ENCODE measurements at regions not wholly inside any gene's neighbourhood (a gene's known extent, or its start where the extent isn't known, plus 50 kb on each side); places are given as distances from the start of the nearest gene placed in this dataset.
"Not testable (repeated sequence)": the region's sequence is repeated elsewhere in the genome, so short reads cannot be mapped to it uniquely, and the experiment has no call there.

DNA sequence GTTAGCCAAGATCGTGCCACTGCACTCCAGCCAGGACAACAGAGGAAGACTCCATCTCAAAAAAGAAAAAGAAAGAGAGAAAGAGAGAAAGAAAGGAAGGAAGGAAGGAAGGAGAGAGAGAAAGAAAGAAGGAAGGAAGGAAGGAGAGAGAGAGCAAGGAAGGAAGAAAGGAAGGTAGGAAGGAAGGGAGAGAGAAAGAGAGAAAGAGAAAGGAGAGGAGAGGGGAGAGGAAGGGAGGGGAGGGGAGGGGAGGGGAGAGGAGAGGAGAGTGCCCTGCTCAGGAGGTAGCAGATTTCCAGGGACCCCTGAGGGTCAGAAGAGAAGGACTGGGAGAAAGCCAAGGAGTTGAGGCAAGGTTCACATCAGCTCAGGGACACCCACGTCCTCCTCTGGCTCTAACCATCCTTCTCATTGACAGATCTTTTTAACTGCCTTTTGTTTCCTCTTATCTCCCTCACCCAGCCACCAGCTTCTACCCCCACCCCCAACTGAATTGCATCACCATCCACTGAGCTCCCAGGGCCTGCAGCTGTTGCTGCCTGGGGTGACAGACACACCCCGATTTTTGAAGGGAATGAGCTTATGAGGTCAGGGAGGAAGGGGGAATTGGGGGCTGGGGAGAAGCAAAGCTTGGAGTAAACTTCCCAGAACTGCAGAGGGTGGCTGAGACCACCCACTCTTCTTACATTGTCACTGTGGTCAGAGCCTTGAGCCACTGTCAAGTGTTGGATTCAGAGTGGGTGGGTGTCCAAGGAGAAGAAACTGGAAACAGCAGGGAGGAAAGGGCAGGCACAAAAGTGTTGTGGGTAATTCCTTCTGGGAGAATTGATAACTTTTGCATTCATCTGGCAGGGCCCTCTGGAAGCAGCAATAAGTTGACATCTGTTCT is 91.6 kb downstream of the GLUL start:
- ATAC-seq (peak; percentile 81), DNase-seq (peak; percentile 70)
- intact Hi-C loops (cut with micrococcal nuclease), result loop anchor here (10.0 kb wide), 1 partner anchor 155 kb away; no protein-coding TSS in a partner anchor

DNA sequence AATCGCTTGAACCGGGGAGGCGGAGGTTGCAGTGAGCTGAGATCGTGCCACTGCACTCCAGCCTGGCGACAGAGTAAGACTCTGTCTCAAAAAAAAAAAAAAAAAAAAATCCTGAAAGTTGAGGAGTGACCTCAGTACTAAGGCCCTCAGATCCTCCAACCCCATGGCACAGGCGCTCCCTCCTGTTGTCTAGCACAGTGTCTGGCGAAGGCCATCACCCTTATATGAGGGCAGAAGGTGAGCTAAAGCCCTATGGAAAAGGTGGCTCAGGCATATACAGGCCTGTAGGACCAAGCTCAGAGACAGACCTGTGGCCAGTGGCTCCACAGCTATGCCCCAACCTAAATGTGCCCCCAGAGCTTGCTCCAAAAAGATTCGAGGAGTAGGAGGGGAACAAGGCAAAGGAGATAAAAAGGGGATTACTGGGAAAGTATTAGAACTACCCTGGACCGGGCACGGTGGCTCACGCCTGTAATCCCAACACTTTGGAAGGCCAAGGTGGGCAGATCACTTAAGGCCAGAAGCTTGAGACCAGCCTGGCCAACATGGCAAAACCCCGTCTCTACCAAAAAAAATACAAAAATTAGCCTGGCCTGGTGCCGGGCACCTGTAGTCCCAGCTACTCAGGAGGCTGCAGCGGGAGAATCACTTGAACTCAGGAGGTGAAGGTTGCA is 92.4 kb downstream of the GLUL start:
- DNase-seq; intact Hi-C loops (cut with micrococcal nuclease); ATAC-seq: not testable (repeated sequence)

DNA sequence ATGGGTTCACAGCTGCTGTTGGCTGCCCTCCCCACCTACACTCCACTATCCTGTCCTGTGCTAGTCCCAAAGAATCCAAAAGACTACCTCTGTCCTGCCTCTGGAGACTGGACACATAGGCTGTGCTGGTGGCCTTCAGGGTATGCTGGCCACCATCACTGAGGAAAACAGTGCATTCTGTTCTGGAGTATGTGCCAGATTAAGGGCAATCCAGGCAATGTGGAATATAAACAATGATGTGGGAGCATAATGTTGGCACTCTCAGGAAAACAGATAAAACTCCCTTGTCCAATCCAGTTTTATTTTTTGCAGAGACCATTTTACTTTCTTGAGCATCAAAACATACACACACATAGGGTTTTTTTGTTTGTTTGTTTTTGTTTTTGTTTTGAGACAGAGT is 94.3 kb downstream of the GLUL start:
- DNase-seq (no peak), ATAC-seq (no peak)
- intact Hi-C loops (cut with micrococcal nuclease), result no loop called here

DNA sequence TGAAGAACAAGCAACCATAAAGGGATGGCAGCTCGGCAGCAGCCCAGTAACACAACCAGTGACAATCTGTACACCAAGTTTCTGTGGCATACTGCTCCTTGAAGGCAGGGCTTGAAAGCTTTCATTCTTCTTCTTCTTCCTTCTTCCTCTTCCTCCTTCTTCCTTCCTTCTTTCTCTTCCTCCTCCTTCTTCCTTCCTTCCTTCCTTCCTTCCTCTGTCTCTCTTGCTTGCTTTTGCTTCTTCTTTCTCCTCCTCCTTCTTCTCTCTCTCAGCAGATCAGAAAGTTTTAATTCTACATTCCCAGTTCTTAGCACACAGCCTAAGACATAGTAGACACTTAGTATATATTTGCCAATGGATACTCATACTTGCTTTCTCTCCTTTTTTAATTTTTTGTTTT is 95.9 kb downstream of the GLUL start:
- intact Hi-C loops (cut with micrococcal nuclease), result no loop called here
- ATAC-seq, result no peak
- DNase-seq, result no peak

DNA sequence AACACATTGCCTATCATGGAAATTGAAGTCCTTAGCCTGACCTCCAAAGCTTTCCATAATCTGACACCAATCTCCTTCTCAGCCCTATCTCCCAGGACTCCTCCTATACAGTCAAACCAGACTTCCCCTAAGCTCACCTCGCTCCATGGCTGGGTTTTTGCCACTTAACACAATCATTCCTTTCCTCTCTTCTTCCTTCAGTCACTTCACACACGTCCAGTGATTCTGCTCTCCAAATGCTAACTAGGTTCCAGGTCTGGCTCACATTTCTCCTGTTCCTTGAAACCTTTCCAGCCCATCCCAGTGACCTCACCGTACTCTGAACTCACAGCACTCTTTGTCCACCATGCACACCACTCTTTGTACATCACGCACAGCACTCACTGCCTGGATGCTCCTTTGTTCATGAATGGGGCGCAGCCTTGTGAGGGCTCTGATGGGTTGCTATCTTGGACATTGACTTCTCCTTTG is 98.4 kb downstream of the GLUL start:
- DNase-seq (no peak), ATAC-seq (peak; percentile 59)
- intact Hi-C loops (cut with micrococcal nuclease), result no loop called here

DNA sequence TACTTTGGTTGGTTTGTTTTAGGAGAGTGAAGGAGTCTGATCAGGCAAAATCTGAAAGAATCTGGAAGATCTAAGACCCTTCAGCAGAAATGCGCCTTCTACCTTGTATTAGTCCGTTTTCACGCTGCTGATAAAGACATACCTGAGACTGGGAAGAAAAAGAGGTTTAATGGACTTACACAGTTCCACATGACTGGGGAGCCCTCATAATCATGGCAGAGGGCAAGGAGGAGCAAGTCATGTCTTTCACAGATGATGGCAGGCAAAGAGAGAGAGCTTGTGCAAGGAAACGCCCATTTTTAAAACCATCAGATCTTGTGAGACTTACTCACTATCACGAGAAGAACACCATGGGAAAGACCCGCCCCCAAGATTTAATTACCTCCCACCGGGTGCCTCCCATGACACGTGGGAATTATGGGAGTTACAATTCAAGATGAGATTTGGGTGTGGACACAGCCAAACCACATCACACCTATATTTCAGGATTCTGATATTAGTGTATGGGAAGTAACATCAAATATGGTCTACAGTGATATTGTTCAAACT is 99.3 kb downstream of the GLUL start:
- no peak for ATAC-seq
- intact Hi-C loops (cut with micrococcal nuclease), result no loop called here

DNA sequence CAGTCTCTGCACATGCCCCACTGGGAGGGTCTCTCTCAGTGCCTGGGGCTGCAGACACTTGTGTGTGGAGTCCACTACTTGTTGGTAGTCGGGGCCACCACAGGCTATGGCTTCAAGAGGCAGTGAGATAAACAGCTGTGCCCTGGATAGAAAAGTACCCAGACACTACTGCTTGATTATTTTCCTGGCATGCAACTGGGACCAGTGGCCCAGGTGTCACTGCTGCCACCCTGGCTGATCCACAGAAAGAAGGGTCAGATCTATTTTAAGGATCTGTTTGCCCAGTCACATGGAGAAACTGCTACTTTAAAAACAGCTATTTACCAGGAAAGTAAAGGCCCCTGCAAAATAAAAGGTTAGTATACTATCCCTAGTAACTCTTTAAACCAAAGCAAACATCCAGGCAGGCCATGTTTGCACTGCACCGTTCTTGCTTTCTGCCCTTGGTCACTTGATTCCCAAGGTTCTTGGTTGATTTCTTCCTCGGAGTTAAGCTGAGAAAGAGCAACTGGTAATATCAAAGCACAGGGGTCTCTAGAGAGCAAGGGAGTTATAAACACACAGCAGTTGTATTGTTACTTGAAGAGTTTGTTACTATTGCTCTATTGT is 99.9 kb downstream of the GLUL start:
- intact Hi-C loops (cut with micrococcal nuclease), result no loop called here
- DNase-seq (no peak), ATAC-seq (peak; percentile 69)

More for the DNA sequence above, 99.3 kb downstream of the GLUL start:
- DNase-seq, result no peak

DNA sequence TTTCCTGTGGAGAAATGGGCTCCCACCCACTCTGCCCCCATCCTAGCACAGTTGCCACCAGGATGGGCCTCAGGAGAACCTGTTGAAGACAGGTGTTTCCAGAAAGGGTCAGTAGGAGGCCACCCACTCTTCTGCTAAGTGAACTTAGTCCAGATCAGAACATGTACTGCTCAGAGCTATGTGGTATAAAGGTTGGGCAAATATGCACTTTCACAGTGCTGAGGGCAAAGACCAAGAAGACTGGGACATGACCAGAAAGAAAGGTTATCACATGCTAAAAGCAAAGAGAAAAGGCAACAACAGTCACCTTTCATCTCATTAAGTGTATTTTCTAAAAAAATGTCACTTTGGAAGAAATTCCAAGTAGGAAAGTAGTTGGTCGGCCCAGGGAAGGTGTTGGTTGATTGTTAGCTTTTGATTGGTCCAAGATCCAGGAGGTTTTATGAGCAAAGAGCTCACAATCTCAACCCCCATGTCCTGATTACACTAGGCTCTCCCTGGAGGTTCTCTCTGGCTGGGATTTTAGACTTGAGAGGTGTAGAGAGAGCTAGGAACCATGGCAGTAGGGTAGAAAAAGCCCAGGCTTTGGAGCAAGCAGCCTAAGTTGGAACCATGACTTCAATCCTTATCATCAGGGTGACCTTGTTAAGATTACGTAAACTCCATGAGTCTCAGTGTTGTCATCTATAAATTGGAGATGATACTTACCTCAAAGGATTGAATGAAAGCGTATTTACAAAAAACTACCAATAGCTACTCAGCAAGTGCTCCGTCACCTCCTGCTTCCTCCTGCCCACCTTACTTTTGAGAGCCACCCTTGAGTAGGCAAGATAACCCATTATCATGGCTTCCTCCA is 102.6 kb downstream of the GLUL start:
- ATAC-seq (no peak), DNase-seq (no peak)
- intact Hi-C loops (cut with micrococcal nuclease), result no loop called here

DNA sequence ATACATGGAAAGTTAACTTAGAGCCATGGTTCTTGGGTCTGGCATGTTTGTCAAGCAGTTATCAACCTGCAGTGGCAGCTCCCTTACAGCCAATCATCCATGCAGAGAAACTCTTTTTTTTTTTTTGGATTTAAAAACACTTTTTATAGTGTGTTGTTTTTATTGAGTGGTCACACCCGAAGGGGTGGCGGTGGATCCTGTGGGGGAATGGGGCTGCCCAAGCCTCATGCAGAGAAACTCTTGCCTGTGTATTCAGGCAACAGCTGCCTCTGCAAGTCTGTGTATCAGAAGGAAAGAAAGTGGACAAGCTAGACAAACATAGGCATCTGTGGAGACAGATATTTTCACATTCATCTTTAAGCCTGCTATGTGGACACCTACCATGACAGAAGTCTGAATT is 104.8 kb downstream of the GLUL start:
- no peak for ATAC-seq
- intact Hi-C loops (cut with micrococcal nuclease), result no loop called here
- no peak for DNase-seq

DNA sequence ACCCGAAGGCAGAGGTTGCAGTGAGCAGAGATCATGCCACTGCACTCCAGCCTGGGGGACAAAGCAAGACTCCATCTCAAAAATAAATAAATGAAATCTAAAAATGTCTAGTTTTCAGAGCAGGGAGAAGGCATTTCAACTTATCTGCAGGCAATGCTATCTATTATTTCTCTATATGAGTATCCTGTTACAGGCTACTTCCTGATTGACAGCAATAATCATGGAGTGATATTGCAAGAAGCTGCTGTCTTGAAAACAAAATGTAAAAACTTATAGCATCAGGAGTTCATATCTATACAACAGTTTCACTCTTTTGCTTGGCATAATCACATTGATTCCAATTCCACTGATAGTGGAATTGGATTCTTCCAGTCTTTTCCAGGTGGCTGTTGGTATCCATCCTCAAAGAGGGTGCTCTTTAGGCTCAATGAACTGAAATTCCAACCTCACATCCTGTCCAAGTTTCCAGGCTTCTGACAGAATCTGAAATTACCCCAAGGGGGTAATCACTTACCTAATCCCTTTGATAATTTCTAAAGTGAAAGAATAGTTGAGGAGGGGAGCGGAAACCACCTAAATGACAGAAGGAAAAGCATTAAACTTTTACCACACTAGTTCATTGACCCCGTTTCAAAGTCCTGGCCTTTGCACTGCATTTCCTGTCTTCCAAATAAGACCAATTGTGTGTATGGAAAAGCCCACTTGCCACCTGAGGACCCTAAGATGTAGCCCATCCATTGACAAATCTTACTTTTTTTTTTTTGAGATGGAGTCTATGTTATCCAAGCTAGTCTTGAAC is 107.6 kb downstream of the GLUL start:
- intact Hi-C loops (cut with micrococcal nuclease), result no loop called here
- ATAC-seq, result no peak
- no peak for DNase-seq

DNA sequence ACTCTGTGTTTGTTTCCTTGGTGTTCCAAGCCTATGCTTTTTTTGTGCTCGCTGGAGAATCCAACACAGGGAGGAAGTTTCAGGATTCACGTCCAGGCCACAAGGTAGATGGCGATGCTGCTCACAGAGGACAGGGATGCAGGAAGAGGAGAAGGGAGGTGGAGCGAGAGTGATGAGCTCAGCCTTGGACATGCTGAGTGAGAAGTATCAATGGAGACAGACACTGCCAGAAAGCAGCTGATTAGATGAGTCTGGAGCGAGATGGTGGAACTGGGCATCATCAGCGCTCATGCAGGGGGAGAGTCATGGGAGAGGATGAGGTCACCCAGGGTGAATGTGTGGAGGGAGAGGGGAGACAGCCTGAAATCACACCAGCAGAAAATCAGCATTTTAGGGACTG is 110.0 kb downstream of the GLUL start:
- intact Hi-C loops (cut with micrococcal nuclease), result no loop called here
- DNase-seq, result peak; percentile 43
- ATAC-seq, result peak; percentile 63

DNA sequence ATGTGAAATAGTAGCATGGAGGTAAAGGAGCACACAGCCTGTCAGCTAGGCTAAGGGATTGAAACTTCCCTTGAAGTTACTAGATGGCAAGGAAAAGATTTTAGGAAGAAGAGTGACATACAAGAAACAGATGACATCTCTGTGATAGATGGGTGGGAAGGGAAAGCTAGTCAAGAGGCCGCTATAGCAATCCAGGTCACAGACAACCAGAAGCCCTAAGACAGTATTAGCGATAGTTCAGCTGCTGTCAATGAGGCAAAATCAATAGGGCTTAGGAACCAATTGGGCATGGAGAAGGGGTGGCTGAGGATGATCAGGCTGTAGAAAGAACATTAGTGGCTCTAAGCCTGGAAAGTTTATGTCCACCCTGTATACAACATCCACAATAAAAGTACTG is 111.1 kb downstream of the GLUL start:
- DNase-seq, result no peak
- intact Hi-C loops (cut with micrococcal nuclease), result no loop called here
- ATAC-seq, result no peak

DNA sequence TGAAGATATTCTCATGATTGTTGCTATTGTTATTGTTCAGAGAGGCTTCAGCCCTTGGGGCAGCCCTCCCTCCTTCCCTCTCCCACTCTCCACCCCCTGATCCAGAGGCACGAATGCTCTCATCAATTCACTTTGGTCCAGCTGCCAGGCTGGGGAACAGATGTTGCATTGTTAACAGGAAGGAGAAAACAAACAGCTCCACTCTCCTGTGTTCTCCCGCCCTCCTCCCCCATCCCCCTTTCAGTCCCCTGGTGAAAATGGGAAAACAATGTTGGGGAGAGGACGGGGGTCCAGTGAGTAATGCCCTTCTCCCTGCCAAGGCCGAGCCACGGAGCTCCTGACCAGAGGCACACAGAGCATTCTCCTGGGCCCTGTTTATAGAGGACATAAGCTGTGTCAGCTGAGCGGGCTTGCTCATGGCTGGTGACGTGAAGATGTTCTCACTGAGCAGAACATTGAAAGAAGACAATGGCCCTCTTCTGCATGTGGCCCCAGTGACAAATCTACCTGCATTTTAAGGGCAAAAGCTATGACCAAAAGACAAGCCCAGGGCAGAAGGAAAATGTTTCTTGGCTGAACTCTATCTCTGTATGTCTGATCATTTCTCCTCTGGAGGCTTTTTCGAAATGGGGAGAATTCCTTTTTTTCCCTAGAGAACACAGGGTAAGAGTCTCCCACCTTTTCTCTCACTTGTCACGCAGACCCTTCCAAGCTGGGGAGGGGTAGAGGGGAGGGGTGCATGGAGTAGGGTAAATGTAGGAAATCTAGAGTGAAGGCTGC is 111.7 kb downstream of the GLUL start:
- intact Hi-C loops (cut with micrococcal nuclease), result no loop called here
- DNase-seq, result peak; percentile 62
- ATAC-seq, result peak; percentile 82

DNA sequence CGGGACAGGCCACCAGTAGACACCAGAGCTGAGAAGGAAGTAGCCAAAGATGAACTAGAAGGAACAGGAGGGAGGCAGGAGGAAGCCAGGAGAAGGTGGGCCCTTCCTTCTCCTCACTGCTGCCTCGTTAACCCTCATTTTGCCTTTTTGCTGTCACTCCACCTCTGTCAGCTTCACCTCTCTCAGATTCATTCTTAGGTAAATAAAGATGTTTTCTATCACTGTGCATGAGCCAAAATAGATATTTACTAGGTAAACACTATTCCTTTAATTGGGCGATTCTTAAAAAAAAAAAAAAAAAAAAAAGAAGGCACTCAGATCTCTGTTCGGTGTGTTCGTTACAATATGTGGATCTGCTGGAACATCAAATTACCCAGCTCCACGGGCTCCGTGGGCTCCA is 112.3 kb downstream of the GLUL start:
- no peak for ATAC-seq
- intact Hi-C loops (cut with micrococcal nuclease), result no loop called here
- no peak for DNase-seq

DNA sequence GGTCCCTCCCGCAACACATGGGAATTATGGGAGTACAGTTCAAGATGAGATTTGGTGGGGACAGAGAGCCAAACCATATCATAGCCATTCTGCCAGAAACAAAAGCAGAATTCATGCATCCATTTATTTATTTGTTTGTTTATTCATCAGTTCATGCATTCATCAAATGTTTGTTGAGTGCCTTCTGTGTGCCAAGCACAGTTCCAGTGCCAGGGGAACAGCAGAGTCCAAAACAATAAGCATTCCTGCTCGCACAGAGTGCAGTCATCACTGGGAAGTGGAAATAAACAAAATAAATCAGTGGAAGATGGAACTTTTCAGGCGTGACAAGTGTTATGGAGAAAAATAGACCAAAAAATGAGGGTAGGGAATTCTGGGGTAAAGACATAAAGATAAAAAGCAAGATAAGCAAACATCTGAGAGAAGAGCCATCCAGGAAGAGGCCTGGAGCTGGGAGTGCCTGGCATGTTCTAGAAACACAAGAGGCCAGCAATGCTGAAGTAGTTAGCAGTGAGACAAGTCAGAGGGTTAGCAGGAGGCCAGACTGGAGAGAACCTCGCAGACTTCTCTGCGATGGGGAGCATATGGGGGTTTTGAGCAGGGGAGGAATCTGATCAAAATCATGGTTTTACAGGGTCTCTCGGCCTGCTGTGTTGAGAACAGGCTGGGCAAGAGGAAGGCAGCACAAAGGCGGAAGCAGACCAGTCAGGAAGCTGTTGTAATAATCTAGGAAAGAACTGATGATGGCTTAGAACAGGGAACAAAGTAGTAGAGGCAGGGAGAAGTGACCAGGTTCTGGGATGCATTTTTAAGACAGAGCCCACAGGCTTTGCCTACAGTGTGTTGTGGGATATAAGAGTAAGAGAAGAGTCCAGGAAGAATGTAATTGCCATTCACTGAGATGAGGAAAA is 113.2 kb downstream of the GLUL start:
- intact Hi-C loops (cut with micrococcal nuclease), result no loop called here
- no peak for ATAC-seq
- no peak for DNase-seq

DNA sequence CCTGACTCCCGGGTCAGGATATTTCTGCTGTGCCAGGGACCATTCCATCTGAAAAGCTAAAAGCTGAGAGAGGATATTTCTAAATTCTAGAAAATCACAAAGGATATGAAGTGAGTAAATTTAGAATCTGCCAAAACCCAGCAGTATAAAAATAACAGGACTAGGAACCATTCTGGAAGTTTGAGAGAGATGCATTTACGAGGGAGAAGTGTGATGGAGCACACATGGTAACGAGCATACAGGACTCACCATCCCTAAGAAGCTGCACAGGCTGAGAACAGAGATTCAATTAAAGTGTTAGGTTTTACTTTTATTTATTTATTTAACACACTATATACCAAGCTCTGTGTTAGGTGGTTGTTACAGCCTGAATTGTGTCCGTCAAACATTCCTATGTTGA is 116.3 kb downstream of the GLUL start:
- ATAC-seq (no peak), DNase-seq (no peak)
- intact Hi-C loops (cut with micrococcal nuclease), result no loop called here
